DMS153 treated with DMSO at 0.1 percent for 48 hours (cell line): ENCODE measurements at regions not wholly inside any gene's neighbourhood (a gene's known extent, or its start where the extent isn't known, plus 50 kb on each side); places are given as distances from the start of the nearest gene placed in this dataset.

Experiments used
- DNase-seq: peaks from one replicate; lab custom pipeline; 2025; ENCODE audit not compliant: unreplicated experiment; lab: John Stamatoyannopoulos, UW

- no peak for DNase-seq
These were observed 496.3 kb upstream of the NR2F2 start for GRCh38 chr15:95834028-95834804.

GRCh38 chr15:95836536-95836935 lies 494.0 kb upstream of the NR2F2 start:
- DNase-seq = no peak

GRCh38 chr15:95837341-95838004 lies 493.0 kb upstream of the NR2F2 start:
- DNase-seq = no peak

- no peak for DNase-seq
These were observed 491.1 kb upstream of the NR2F2 start for GRCh38 chr15:95839367-95839782.

GRCh38 chr15:95840004-95840403 lies 490.5 kb upstream of the NR2F2 start:
- no peak for DNase-seq

GRCh38 chr15:95840855-95841254 lies 489.6 kb upstream of the NR2F2 start:
- no peak for DNase-seq

GRCh38 chr15:95842576-95842975 lies 487.9 kb upstream of the NR2F2 start:
- DNase-seq = no peak

- DNase-seq = no peak
These were observed 487.1 kb upstream of the NR2F2 start for GRCh38 chr15:95843241-95843910.

- no peak for DNase-seq
These were observed 484.5 kb upstream of the NR2F2 start for GRCh38 chr15:95845862-95846515.

GRCh38 chr15:95848126-95848525 lies 482.4 kb upstream of the NR2F2 start:
- no peak for DNase-seq

GRCh38 chr15:95850837-95851236 lies 479.7 kb upstream of the NR2F2 start:
- DNase-seq = no peak

GRCh38 chr15:95853350-95853749 lies 477.1 kb upstream of the NR2F2 start:
- no peak for DNase-seq

- DNase-seq = no peak
These were observed 473.3 kb upstream of the NR2F2 start for GRCh38 chr15:95857124-95857757.

GRCh38 chr15:95857758-95858157 lies 472.7 kb upstream of the NR2F2 start:
- DNase-seq = no peak

- DNase-seq = no peak
These were observed 470.1 kb upstream of the NR2F2 start for GRCh38 chr15:95860406-95860805.

GRCh38 chr15:95864467-95864886 lies 466.0 kb upstream of the NR2F2 start:
- DNase-seq = no peak

- no peak for DNase-seq
These were observed 465.2 kb upstream of the NR2F2 start for GRCh38 chr15:95865330-95865739.

- no peak for DNase-seq
These were observed 463.6 kb upstream of the NR2F2 start for GRCh38 chr15:95866711-95867440.

- DNase-seq = no peak
These were observed 462.1 kb upstream of the NR2F2 start for GRCh38 chr15:95868450-95868849.

GRCh38 chr15:95868970-95869369 lies 461.5 kb upstream of the NR2F2 start:
- no peak for DNase-seq
